ENCODE measurements at regions not wholly inside any gene's neighbourhood (a gene's known extent, or its start where the extent isn't known, plus 50 kb on each side); places are given as distances from the start of the nearest gene placed in this dataset.

DNA sequence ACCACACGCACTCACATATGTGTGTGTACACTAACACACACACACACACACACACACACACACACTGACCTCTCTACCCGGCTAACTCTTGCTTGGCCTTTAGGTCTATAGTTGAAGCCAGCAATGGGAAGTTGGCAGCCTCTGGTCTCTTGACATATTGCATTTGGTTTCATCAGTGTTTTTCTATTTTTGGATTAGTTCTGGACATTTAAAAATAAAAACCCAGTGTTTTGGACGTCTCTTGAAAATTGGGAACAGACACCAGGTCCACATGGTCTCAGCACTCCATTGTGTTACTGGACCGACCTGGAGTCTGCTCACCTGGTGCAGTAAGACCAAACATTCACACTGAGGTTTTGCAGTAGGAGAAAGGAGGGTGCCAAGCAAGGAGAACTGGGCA is 50.4 kb upstream of the AFF3 start:
- DNase-seq (ENCODE audit: low spot score): no peak

DNA sequence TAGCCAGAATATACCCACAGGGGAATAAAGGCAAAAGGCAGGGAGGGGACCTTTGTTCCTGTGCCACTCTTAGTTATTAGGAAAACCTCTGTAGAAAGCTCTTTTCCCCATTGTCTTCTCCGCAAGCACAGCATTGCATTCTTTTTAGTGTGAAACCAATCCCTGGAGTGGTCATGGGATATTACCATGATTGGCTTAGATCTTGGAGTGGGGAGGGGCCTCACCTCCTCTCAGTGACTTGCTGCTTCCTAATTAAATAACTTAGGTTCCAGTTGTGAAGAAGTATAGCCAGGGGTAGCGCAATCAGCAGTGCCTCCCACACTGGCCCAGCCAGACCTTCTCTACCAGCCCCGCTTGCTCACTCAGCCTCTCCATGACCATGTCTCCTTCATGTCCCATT is 49.9 kb upstream of the AFF3 start:
- DNase-seq (ENCODE audit: low spot score): no peak
